Endodermal cell (in vitro differentiated cells): ENCODE measurements at regions not wholly inside any gene's neighbourhood (a gene's known extent, or its start where the extent isn't known, plus 50 kb on each side); places are given as distances from the start of the nearest gene placed in this dataset.

ENCODE experiments used
- DNase-seq: peaks from one replicate; pipeline ENCODE4 v3.0.0-alpha.2; 2017
- H3K27ac ChIP-seq: 2 replicates; pipeline ENCODE4 v1.5.1; 2013; ENCODE audit warnings: mild to moderate bottlenecking, low read depth, low read length, moderate library complexity
- H3K27me3 ChIP-seq: 2 replicates; pipeline ENCODE4 v1.6.1; 2013; ENCODE audit warnings: mild to moderate bottlenecking, low read length, moderate library complexity; ENCODE audit not compliant: insufficient read depth, control insufficient read depth, poor library complexity, severe bottlenecking
- H3K36me3 ChIP-seq: 2 replicates; pipeline ENCODE4 v1.7.0; 2013; ENCODE audit warnings: mild to moderate bottlenecking, low read length, moderate library complexity; ENCODE audit not compliant: control insufficient read depth, insufficient read depth
- H3K4me1 ChIP-seq: one replicate; pipeline ENCODE4 v1.7.0; 2013; ENCODE audit warnings: low read length; ENCODE audit not compliant: control insufficient read depth, insufficient read depth
- H3K4me3 ChIP-seq: 2 replicates; pipeline ENCODE4 v1.5.1; 2013; ENCODE audit warnings: mild to moderate bottlenecking, low read length, moderate library complexity
- H3K9ac ChIP-seq: 2 replicates; pipeline ENCODE4 v1.6.1; 2013; ENCODE audit warnings: mild to moderate bottlenecking, low read length, moderate library complexity; ENCODE audit not compliant: poor library complexity, severe bottlenecking; ENCODE audit errors: extremely low read depth
- H3K9me3 ChIP-seq: 2 replicates; pipeline ENCODE4 v1.6.1; 2013; ENCODE audit warnings: mild to moderate bottlenecking, low read length, moderate library complexity; ENCODE audit not compliant: control insufficient read depth
- H3K27ac Mint-ChIP-seq: 2 replicates; pipeline ENCODE4 v1.8.0; 2020; ENCODE audit warnings: mixed read lengths
- H3K27me3 Mint-ChIP-seq: 2 replicates; pipeline ENCODE4 v1.8.0; 2021; ENCODE audit warnings: mild to moderate bottlenecking, mixed read lengths; ENCODE audit not compliant: insufficient read depth
- H3K36me3 Mint-ChIP-seq: 2 replicates; pipeline ENCODE4 v1.8.0; 2020; ENCODE audit warnings: low read depth, mixed read lengths
- H3K4me1 Mint-ChIP-seq: 2 replicates; pipeline ENCODE4 v1.8.0; 2020; ENCODE audit warnings: mixed read lengths
- H3K4me3 Mint-ChIP-seq: 2 replicates; pipeline ENCODE4 v1.8.0; 2020; ENCODE audit warnings: mild to moderate bottlenecking, moderate library complexity, mixed read lengths
- H3K9me3 Mint-ChIP-seq: 2 replicates; pipeline ENCODE4 v1.8.0; 2020; ENCODE audit warnings: mild to moderate bottlenecking, mixed read lengths
- WGBS, 2 experiments: methylation state at CpG; one replicate each; pipeline versions ENCODE4 v1.1.5 to v1.1.7; 2013; ENCODE audit warnings: missing lambda C conversion rate in 2 of 2, mixed read lengths in 1 of 2; ENCODE audit not compliant: insufficient coverage in 1 of 2, insufficient read length in 1 of 2; 5-methylcytosine and 5-hydroxymethylcytosine counted together
- TF ChIP-seq, protein P1 (sequence below): fragments of 200-600 bp; sonication (generic); conservative IDR thresholded peaks from 2 replicates; pipeline ENCODE4 v1.5.0; 2021; ENCODE audit warnings: antibody characterized with exemption, mild to moderate bottlenecking

- no peaks in the 10 kb centered on the region for H3K9me3 ChIP-seq
- no peaks in the 10 kb centered on the region for H3K27me3 Mint-ChIP-seq
- no peak overlapping the region for H3K4me3 ChIP-seq
- no peak overlapping the region for H3K4me3 Mint-ChIP-seq
- H3K27ac ChIP-seq: no peak overlapping the region
- H3K27ac Mint-ChIP-seq: no peak overlapping the region
- no peaks in the 10 kb centered on the region for H3K27me3 ChIP-seq
- no peaks in the 10 kb centered on the region for H3K36me3 Mint-ChIP-seq
- H3K9ac ChIP-seq: no peak overlapping the region
- no peak for DNase-seq
- WGBS, 2 experiments: 89 to 90% methylated on average over 2 to 3 of the region's 3 CpGs
- H3K4me1 Mint-ChIP-seq: peaks cover 12% of the 10 kb centered on the region
- no peaks in the 10 kb centered on the region for H3K4me1 ChIP-seq
- no peaks in the 10 kb centered on the region for H3K9me3 Mint-ChIP-seq
- no peaks in the 10 kb centered on the region for H3K36me3 ChIP-seq
- TF ChIP-seq, protein P1, sequence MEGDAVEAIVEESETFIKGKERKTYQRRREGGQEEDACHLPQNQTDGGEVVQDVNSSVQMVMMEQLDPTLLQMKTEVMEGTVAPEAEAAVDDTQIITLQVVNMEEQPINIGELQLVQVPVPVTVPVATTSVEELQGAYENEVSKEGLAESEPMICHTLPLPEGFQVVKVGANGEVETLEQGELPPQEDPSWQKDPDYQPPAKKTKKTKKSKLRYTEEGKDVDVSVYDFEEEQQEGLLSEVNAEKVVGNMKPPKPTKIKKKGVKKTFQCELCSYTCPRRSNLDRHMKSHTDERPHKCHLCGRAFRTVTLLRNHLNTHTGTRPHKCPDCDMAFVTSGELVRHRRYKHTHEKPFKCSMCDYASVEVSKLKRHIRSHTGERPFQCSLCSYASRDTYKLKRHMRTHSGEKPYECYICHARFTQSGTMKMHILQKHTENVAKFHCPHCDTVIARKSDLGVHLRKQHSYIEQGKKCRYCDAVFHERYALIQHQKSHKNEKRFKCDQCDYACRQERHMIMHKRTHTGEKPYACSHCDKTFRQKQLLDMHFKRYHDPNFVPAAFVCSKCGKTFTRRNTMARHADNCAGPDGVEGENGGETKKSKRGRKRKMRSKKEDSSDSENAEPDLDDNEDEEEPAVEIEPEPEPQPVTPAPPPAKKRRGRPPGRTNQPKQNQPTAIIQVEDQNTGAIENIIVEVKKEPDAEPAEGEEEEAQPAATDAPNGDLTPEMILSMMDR: no peak
Observed at GRCh38 chr4:61086979-61087378, 113.1 kb upstream of the ADGRL3 start.

- Histone ChIP-seq H3K27me3 (no peaks in the 10 kb centered on the region), H3K36me3 (no peaks in the 10 kb centered on the region), H3K9ac (no peak overlapping the region), H3K27ac (no peak overlapping the region), H3K4me1 (no peaks in the 10 kb centered on the region), H3K9me3 (no peaks in the 10 kb centered on the region), H3K4me3 (no peak overlapping the region)
- TF ChIP-seq, protein P1: no peak
- Mint-ChIP-seq H3K9me3 (no peaks in the 10 kb centered on the region), H3K27ac (no peak overlapping the region), H3K4me1 (peaks cover 11% of the 10 kb centered on the region), H3K27me3 (no peaks in the 10 kb centered on the region), H3K36me3 (no peaks in the 10 kb centered on the region), H3K4me3 (no peak overlapping the region)
- DNase-seq: no peak
- WGBS, 2 experiments: 95 to 100% methylated on average over 1 to 6 of the region's 6 CpGs
Observed at GRCh38 chr4:61094854-61095598, 105.1 kb upstream of the ADGRL3 start.

DNA sequence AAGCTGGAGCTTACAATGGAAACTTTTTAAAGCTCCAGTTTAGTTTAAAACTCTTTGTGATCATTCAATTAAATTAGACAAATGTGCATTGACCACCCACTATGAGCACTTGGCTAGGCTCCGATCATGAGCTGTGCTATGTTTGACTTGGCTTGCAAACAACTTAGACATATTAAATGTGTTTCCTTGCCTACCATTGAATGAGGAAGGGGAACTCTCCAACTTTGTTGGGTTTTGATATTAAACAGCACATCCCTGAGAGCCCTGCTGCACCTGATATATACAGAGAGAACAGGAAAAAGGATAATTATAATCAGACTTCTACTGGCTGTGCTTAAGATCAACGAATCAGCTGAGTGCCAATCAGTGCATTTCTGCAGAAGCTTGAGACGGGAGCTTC, 71.4 kb upstream of the ADGRL3 start:
- Histone ChIP-seq H3K9me3 (no peaks in the 10 kb centered on the region), H3K4me1 (no peaks in the 10 kb centered on the region), H3K4me3 (no peak overlapping the region), H3K27me3 (no peaks in the 10 kb centered on the region), H3K36me3 (no peaks in the 10 kb centered on the region), H3K27ac (no peak overlapping the region), H3K9ac (no peak overlapping the region)
- Mint-ChIP-seq H3K27ac (no peak overlapping the region), H3K36me3 (no peaks in the 10 kb centered on the region), H3K4me1 (peaks cover 3% of the 10 kb centered on the region), H3K4me3 (no peak overlapping the region), H3K9me3 (no peaks in the 10 kb centered on the region), H3K27me3 (no peaks in the 10 kb centered on the region)
- WGBS, 2 experiments: 84 to 93% methylated on average over 2 to 3 of the region's 3 CpGs
- DNase-seq: no peak
- TF ChIP-seq, protein P1: no peak
